Peyer's patch (tissue), 4 donors: ENCODE measurements at regions not wholly inside any gene's neighbourhood (a gene's known extent, or its start where the extent isn't known, plus 50 kb on each side); places are given as distances from the start of the nearest gene placed in this dataset.
A peak's percentile ranks its signal among the peaks of the same experiment; 100 is the strongest.

Source experiments
- DNase-seq, 3 donors: peaks; one replicate each; pipeline ENCODE4 v3.0.0-alpha.2; 2017 to 2019
- H3K27ac ChIP-seq, 4 donors: fragments of 200-600 bp; sonication (generic); one replicate each; pipeline ENCODE4 v1.5.1; 2016 to 2019
- H3K27me3 ChIP-seq, 2 donors: fragments of 200-600 bp; sonication (generic); one replicate each; pipeline ENCODE4 v1.5.1; 2019
- H3K36me3 ChIP-seq, 3 donors: fragments of 200-600 bp; sonication (generic); one replicate each; pipeline ENCODE4 v1.5.1; 2016 to 2019
- H3K4me1 ChIP-seq, 4 donors: fragments of 200-600 bp; sonication (generic); one replicate each; pipeline ENCODE4 v1.5.1; 2016 to 2019
- H3K4me3 ChIP-seq, 4 donors: fragments of 200-600 bp; sonication (generic); 1 replicate in 3 of 4; 2 replicates in 1 of 4; pipeline ENCODE4 v1.5.1; 2016 to 2019; ENCODE audit warnings: mild to moderate bottlenecking in 1 of 4
- H3K9me3 ChIP-seq, 4 donors: fragments of 200-600 bp; sonication (generic); one replicate each; pipeline ENCODE4 v1.5.1; 2016 to 2019; ENCODE audit warnings: mild to moderate bottlenecking in 1 of 4
- POLR2A ChIP-seq, 2 donors: fragments of 450-650 bp; IDR thresholded peaks; one replicate each; pipeline ENCODE4 v1.5.1; 2017; ENCODE audit warnings: antibody characterized with exemption in 2 of 2, mild to moderate bottlenecking in 2 of 2, moderate library complexity in 2 of 2
- TF ChIP-seq, protein P1 (sequence below), 6 experiments: fragments of 450-650 bp in 4 of 6; fragments of 200-600 bp in 2 of 6; sonication (generic) in 1 of 6; IDR thresholded peaks; one replicate each; pipeline ENCODE4 v1.5.1; 2017 to 2019; ENCODE audit warnings: antibody characterized with exemption in 6 of 6, mild to moderate bottlenecking in 3 of 6, moderate library complexity in 1 of 6

DNA sequence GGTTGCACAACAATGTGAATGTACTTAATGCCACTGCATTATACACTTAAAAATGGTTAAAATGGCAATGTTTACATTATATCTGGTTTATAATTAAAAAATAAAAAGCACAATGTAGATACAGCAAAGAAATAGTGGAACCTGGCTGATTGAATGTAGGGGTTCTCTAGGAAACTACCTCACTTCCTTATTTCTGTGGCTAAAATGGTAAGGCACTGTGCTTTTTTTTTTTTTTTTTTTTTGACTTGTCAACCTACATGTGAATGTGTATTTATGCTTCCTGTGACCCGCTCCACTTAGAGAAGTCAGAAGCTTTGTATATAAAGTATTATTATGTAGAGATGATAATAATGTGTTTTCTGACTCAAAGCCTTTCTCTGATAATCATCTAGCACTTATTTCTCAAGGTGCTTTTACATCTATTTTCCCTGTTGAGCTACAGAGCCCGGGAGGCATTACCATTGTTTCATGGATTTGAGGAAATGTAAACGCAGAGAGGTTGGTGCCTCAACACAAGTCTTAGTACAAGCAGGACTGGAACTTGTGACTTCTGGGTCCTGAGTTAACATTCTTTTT, 55.0 kb downstream of the SOX4 start:
- Histone ChIP-seq H3K4me1 (no peaks in the 10 kb centered on the region), H3K27me3 (no peaks in the 10 kb centered on the region), H3K9me3 (no peaks in the 10 kb centered on the region), H3K36me3 (no peaks in the 10 kb centered on the region), H3K4me3 (no peak overlapping the region), H3K27ac (no peak overlapping the region)
- TF ChIP-seq, protein P1, sequence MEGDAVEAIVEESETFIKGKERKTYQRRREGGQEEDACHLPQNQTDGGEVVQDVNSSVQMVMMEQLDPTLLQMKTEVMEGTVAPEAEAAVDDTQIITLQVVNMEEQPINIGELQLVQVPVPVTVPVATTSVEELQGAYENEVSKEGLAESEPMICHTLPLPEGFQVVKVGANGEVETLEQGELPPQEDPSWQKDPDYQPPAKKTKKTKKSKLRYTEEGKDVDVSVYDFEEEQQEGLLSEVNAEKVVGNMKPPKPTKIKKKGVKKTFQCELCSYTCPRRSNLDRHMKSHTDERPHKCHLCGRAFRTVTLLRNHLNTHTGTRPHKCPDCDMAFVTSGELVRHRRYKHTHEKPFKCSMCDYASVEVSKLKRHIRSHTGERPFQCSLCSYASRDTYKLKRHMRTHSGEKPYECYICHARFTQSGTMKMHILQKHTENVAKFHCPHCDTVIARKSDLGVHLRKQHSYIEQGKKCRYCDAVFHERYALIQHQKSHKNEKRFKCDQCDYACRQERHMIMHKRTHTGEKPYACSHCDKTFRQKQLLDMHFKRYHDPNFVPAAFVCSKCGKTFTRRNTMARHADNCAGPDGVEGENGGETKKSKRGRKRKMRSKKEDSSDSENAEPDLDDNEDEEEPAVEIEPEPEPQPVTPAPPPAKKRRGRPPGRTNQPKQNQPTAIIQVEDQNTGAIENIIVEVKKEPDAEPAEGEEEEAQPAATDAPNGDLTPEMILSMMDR (IDR thresholded peaks at IDR 0.05), result no peak
- no peak for TF ChIP-seq POLR2A (IDR thresholded peaks at IDR 0.05)
- no peak for DNase-seq

DNA sequence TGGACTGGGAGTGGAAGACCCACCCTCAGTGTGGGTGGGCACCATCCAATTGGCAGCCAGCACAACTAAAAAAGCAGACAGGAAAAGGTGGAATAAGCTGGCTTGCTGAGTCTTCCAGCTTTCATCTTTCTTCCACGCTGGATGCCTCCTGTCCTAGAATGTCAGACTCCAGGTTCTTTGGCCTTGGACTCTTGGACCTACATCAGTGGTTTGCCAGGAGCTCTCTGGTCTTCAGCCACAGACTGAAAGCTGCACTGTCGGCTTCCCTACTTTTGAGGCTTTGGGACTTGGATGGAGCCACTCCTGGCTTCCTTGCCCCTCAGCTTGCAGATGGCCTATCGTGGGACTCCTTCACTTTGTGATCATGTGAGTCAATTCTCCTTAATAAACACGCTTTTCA, 59.8 kb downstream of the SOX4 start:
- no peak for TF ChIP-seq POLR2A (IDR thresholded peaks at IDR 0.05)
- TF ChIP-seq, protein P1 (IDR thresholded peaks at IDR 0.05), result no peak

GRCh38 chr6:21653905-21654304, 60.4 kb downstream of the SOX4 start:
- TF ChIP-seq, protein P1 (IDR thresholded peaks at IDR 0.05), result no peak
- TF ChIP-seq POLR2A (IDR thresholded peaks at IDR 0.05), result no peak
- Histone ChIP-seq H3K27me3 (no peaks in the 10 kb centered on the region), H3K36me3 (no peaks in the 10 kb centered on the region), H3K27ac (no peak overlapping the region), H3K4me3 (no peak overlapping the region), H3K4me1 (no peaks in the 10 kb centered on the region), H3K9me3 (no peaks in the 10 kb centered on the region)
- no peak for DNase-seq

More for the DNA sequence above, 59.8 kb downstream of the SOX4 start:
- no peak for DNase-seq
- no peaks in the 10 kb centered on the region for H3K36me3 ChIP-seq
- no peaks in the 10 kb centered on the region for H3K4me1 ChIP-seq
- H3K27me3 ChIP-seq, result no peaks in the 10 kb centered on the region
- H3K9me3 ChIP-seq, result no peaks in the 10 kb centered on the region
- H3K27ac ChIP-seq, result no peak overlapping the region
- H3K4me3 ChIP-seq, result no peak overlapping the region

GRCh38 chr6:21654361-21654760, 60.8 kb downstream of the SOX4 start:
- Histone ChIP-seq H3K9me3 (no peaks in the 10 kb centered on the region), H3K4me1 (no peaks in the 10 kb centered on the region), H3K36me3 (no peaks in the 10 kb centered on the region), H3K27ac (no peak overlapping the region), H3K4me3 (no peak overlapping the region), H3K27me3 (no peaks in the 10 kb centered on the region)
- DNase-seq, result no peak
- no peak for TF ChIP-seq POLR2A (IDR thresholded peaks at IDR 0.05)
- TF ChIP-seq, protein P1 (IDR thresholded peaks at IDR 0.05), result no peak

- no peak for DNase-seq
- TF ChIP-seq POLR2A (IDR thresholded peaks at IDR 0.05), result no peak
- TF ChIP-seq, protein P1 (IDR thresholded peaks at IDR 0.05), result no peak
- H3K27me3 ChIP-seq, result peaks cover 0 to 6% of the 10 kb centered on the region in 2 donors
- no peaks in the 10 kb centered on the region for H3K9me3 ChIP-seq
- no peaks in the 10 kb centered on the region for H3K36me3 ChIP-seq
- H3K4me1 ChIP-seq, result peaks cover 0 to 26% (median 0%) of the 10 kb centered on the region in 4 donors
- no peak overlapping the region for H3K27ac ChIP-seq
- peak overlapping the region in 3 of 4 donors; percentile 31 to 51 (median 49) for H3K4me3 ChIP-seq
Measured at GRCh38 chr6:21663966-21664313, 70.4 kb downstream of the SOX4 start.
